Trophoblast cell (in vitro differentiated cells and primary cell): ENCODE measurements at regions not wholly inside any gene's neighbourhood (a gene's known extent, or its start where the extent isn't known, plus 50 kb on each side); places are given as distances from the start of the nearest gene placed in this dataset.

Source experiments
- DNase-seq, 2 donors: peaks; one replicate each; pipeline ENCODE4 v3.0.0-alpha.2; 2016
- H2AFZ ChIP-seq: 2 replicates; pipeline ENCODE4 v1.6.1; 2013; ENCODE audit warnings: low read length, moderate library complexity, mild to moderate bottlenecking; ENCODE audit not compliant: insufficient read depth, poor library complexity
- H2AK5ac ChIP-seq: 2 replicates; pipeline ENCODE4 v1.6.1; 2013; ENCODE audit warnings: mild to moderate bottlenecking, low read length
- H2BK120ac ChIP-seq: 2 replicates; pipeline ENCODE4 v1.6.1; 2013; ENCODE audit warnings: low read length, mild to moderate bottlenecking, moderate library complexity; ENCODE audit not compliant: insufficient read depth, poor library complexity
- H2BK12ac ChIP-seq: 2 replicates; pipeline ENCODE4 v1.6.1; 2013; ENCODE audit warnings: mild to moderate bottlenecking, low read length, moderate library complexity
- H2BK5ac ChIP-seq: 2 replicates; pipeline ENCODE4 v1.6.1; 2013; ENCODE audit warnings: low read length, low read depth, moderate library complexity, mild to moderate bottlenecking; ENCODE audit not compliant: poor library complexity
- H3K14ac ChIP-seq: 2 replicates; pipeline ENCODE4 v1.6.1; 2013; ENCODE audit warnings: mild to moderate bottlenecking, low read length
- H3K18ac ChIP-seq: 2 replicates; pipeline ENCODE4 v1.6.1; 2013; ENCODE audit warnings: mild to moderate bottlenecking, low read length
- H3K23ac ChIP-seq: 2 replicates; pipeline ENCODE4 v1.6.1; 2013; ENCODE audit warnings: low read length
- H3K27ac ChIP-seq: 2 replicates; pipeline ENCODE4 v1.5.1; 2013; ENCODE audit warnings: low read depth, mild to moderate bottlenecking, inconsistent platforms, low read length, moderate library complexity
- H3K27me3 ChIP-seq: 2 replicates; pipeline ENCODE4 v1.6.1; 2013; ENCODE audit warnings: inconsistent platforms, mild to moderate bottlenecking, low read length, moderate library complexity; ENCODE audit not compliant: insufficient read depth
- H3K36me3 ChIP-seq, 2 experiments: 1 replicate in 1 of 2; 2 replicates in 1 of 2; pipeline ENCODE4 v1.6.1; 2013; ENCODE audit warnings: low read length in 2 of 2, mild to moderate bottlenecking in 2 of 2, moderate library complexity in 1 of 2; ENCODE audit not compliant: insufficient read depth in 2 of 2, control insufficient read depth in 1 of 2
- H3K4ac ChIP-seq: 2 replicates; pipeline ENCODE4 v1.6.1; 2013; ENCODE audit warnings: low read depth, mild to moderate bottlenecking, low read length, moderate library complexity
- H3K4me1 ChIP-seq, 2 experiments: 1 replicate in 1 of 2; 2 replicates in 1 of 2; pipeline ENCODE4 v1.6.1; 2013; ENCODE audit warnings: low read length in 2 of 2, mild to moderate bottlenecking in 2 of 2, moderate library complexity in 1 of 2; ENCODE audit not compliant: insufficient read depth in 2 of 2, control insufficient read depth in 1 of 2
- H3K4me2 ChIP-seq: 2 replicates; pipeline ENCODE4 v1.6.1; 2013; ENCODE audit warnings: inconsistent platforms, mild to moderate bottlenecking, low read length, moderate library complexity
- H3K4me3 ChIP-seq: 2 replicates; pipeline ENCODE4 v1.5.1; 2013; ENCODE audit warnings: mild to moderate bottlenecking, low read depth, low read length, inconsistent platforms
- H3K79me1 ChIP-seq: one replicate; pipeline ENCODE4 v1.6.1; 2013; ENCODE audit warnings: low read length
- H3K79me2 ChIP-seq: 2 replicates; pipeline ENCODE4 v1.6.1; 2013; ENCODE audit warnings: low read length, mild to moderate bottlenecking; ENCODE audit not compliant: control insufficient read depth, insufficient read depth, poor library complexity
- H3K9ac ChIP-seq: 2 replicates; pipeline ENCODE4 v1.6.1; 2013; ENCODE audit warnings: mild to moderate bottlenecking, low read length
- H3K9me3 ChIP-seq: 2 replicates; pipeline ENCODE4 v1.6.1; 2013; ENCODE audit warnings: low read depth, mild to moderate bottlenecking, control low read depth, inconsistent platforms, low read length; ENCODE audit not compliant: insufficient read depth
- H4K12ac ChIP-seq: 2 replicates; pipeline ENCODE4 v1.6.1; 2013; ENCODE audit warnings: low read depth, mild to moderate bottlenecking, low read length, moderate library complexity
- H4K8ac ChIP-seq: 2 replicates; pipeline ENCODE4 v1.6.1; 2013; ENCODE audit warnings: low read depth, mild to moderate bottlenecking, low read length, moderate library complexity
- H4K91ac ChIP-seq: one replicate; pipeline ENCODE4 v1.6.1; 2013; ENCODE audit warnings: low read depth, mild to moderate bottlenecking, low read length, moderate library complexity
- WGBS: extraction: QIAGEN DNeasy Blood & Tissue Kit; methylation state at CpG from one replicate; pipeline ENCODE4 v1.1.7; 2013; ENCODE audit warnings: missing lambda C conversion rate; ENCODE audit not compliant: insufficient read length, insufficient coverage; ENCODE audit errors: extremely low coverage; 5-methylcytosine and 5-hydroxymethylcytosine counted together

- Histone ChIP-seq H4K91ac (no peak overlapping the region), H2AK5ac (no peak overlapping the region), H3K23ac (no peak overlapping the region), H3K4me2 (no peak overlapping the region), H3K9me3 (no peaks in the 10 kb centered on the region), H4K8ac (no peak overlapping the region), H3K9ac (no peak overlapping the region), H4K12ac (no peak overlapping the region), H3K4me3 (no peak overlapping the region), H3K27ac (no peak overlapping the region), H3K36me3 (no peaks in the 10 kb centered on the region), H3K18ac (no peak overlapping the region), H3K14ac (no peak overlapping the region), H3K27me3 (no peaks in the 10 kb centered on the region), H3K79me1 (no peaks in the 10 kb centered on the region), H3K4ac (no peak overlapping the region), H2AFZ (no peak overlapping the region), H3K79me2 (no peaks in the 10 kb centered on the region), H2BK120ac (no peak overlapping the region), H2BK5ac (no peak overlapping the region), H3K4me1 (no peaks in the 10 kb centered on the region), H2BK12ac (no peak overlapping the region)
- no peak for DNase-seq
- no CpG with 5 or more reads among the region's 7 CpGs for WGBS
Measured at GRCh38 chr17:62322313-62322712, 58.0 kb upstream of the EFCAB3 start.

- Histone ChIP-seq H2BK5ac (no peak overlapping the region), H3K27ac (no peak overlapping the region), H3K27me3 (no peaks in the 10 kb centered on the region), H3K4me3 (no peak overlapping the region), H4K8ac (no peak overlapping the region), H3K79me1 (no peaks in the 10 kb centered on the region), H3K9me3 (no peaks in the 10 kb centered on the region), H3K36me3 (no peaks in the 10 kb centered on the region), H3K18ac (no peak overlapping the region), H3K79me2 (no peaks in the 10 kb centered on the region), H3K4me2 (no peak overlapping the region), H2BK12ac (no peak overlapping the region), H4K12ac (no peak overlapping the region), H3K4me1 (no peaks in the 10 kb centered on the region), H4K91ac (no peak overlapping the region), H2AFZ (no peak overlapping the region), H3K23ac (no peak overlapping the region), H2AK5ac (no peak overlapping the region), H2BK120ac (no peak overlapping the region), H3K9ac (no peak overlapping the region), H3K4ac (no peak overlapping the region), H3K14ac (no peak overlapping the region)
- DNase-seq: no peak
- whole genome bisulfite sequencing: no CpG with 5 or more reads among the region's 1 CpG
Measured at GRCh38 chr17:62321451-62321850, 58.9 kb upstream of the EFCAB3 start.

- no peaks in the 10 kb centered on the region for H3K9me3 ChIP-seq
- no CpG with 5 or more reads among the region's 1 CpG for WGBS
- H3K79me2 ChIP-seq: no peaks in the 10 kb centered on the region
- H2BK120ac ChIP-seq: no peak overlapping the region
- H3K27me3 ChIP-seq: no peaks in the 10 kb centered on the region
- no peak overlapping the region for H3K27ac ChIP-seq
- no peak overlapping the region for H3K18ac ChIP-seq
- no peak overlapping the region for H3K23ac ChIP-seq
- DNase-seq: no peak
- no peak overlapping the region for H2AFZ ChIP-seq
- H2BK5ac ChIP-seq: no peak overlapping the region
- no peak overlapping the region for H3K14ac ChIP-seq
- H3K4me1 ChIP-seq: no peaks in the 10 kb centered on the region
- H4K12ac ChIP-seq: no peak overlapping the region
- H3K79me1 ChIP-seq: no peaks in the 10 kb centered on the region
- H2BK12ac ChIP-seq: no peak overlapping the region
- H2AK5ac ChIP-seq: no peak overlapping the region
- no peak overlapping the region for H3K9ac ChIP-seq
- H3K4me2 ChIP-seq: no peak overlapping the region
- no peak overlapping the region for H3K4ac ChIP-seq
- H4K91ac ChIP-seq: no peak overlapping the region
- no peak overlapping the region for H3K4me3 ChIP-seq
- no peak overlapping the region for H4K8ac ChIP-seq
- H3K36me3 ChIP-seq: no peaks in the 10 kb centered on the region
Measured at GRCh38 chr17:62319846-62320245, 60.5 kb upstream of the EFCAB3 start.

GRCh38 chr17:62309396-62309795 is 71.0 kb upstream of the EFCAB3 start:
- Histone ChIP-seq H3K23ac (no peak overlapping the region), H3K4me3 (no peak overlapping the region), H4K12ac (no peak overlapping the region), H3K79me1 (no peaks in the 10 kb centered on the region), H3K4ac (no peak overlapping the region), H4K91ac (no peak overlapping the region), H3K36me3 (no peaks in the 10 kb centered on the region), H3K27me3 (no peaks in the 10 kb centered on the region), H3K4me2 (no peak overlapping the region), H2BK5ac (no peak overlapping the region), H3K4me1 (no peaks in the 10 kb centered on the region), H3K14ac (no peak overlapping the region), H4K8ac (no peak overlapping the region), H3K9ac (no peak overlapping the region), H2BK120ac (no peak overlapping the region), H2BK12ac (no peak overlapping the region), H2AFZ (no peak overlapping the region), H2AK5ac (no peak overlapping the region), H3K9me3 (no peaks in the 10 kb centered on the region), H3K18ac (no peak overlapping the region), H3K27ac (no peak overlapping the region), H3K79me2 (no peaks in the 10 kb centered on the region)
- DNase-seq: no peak

- no peak overlapping the region for H3K4me3 ChIP-seq
- no peak overlapping the region for H3K9ac ChIP-seq
- no peak overlapping the region for H2BK120ac ChIP-seq
- H2BK12ac ChIP-seq: no peak overlapping the region
- no peak overlapping the region for H3K14ac ChIP-seq
- no peak overlapping the region for H3K18ac ChIP-seq
- H3K4me2 ChIP-seq: no peak overlapping the region
- no peaks in the 10 kb centered on the region for H3K27me3 ChIP-seq
- H3K79me2 ChIP-seq: no peaks in the 10 kb centered on the region
- WGBS: no CpG with 5 or more reads among the region's 2 CpGs
- no peaks in the 10 kb centered on the region for H3K4me1 ChIP-seq
- no peaks in the 10 kb centered on the region for H3K9me3 ChIP-seq
- no peak overlapping the region for H3K27ac ChIP-seq
- no peak overlapping the region for H4K12ac ChIP-seq
- no peak overlapping the region for H2BK5ac ChIP-seq
- no peaks in the 10 kb centered on the region for H3K79me1 ChIP-seq
- H3K23ac ChIP-seq: no peak overlapping the region
- no peaks in the 10 kb centered on the region for H3K36me3 ChIP-seq
- H4K91ac ChIP-seq: no peak overlapping the region
- H2AFZ ChIP-seq: no peak overlapping the region
- no peak overlapping the region for H3K4ac ChIP-seq
- DNase-seq: no peak
- no peak overlapping the region for H2AK5ac ChIP-seq
- no peak overlapping the region for H4K8ac ChIP-seq
Measured at GRCh38 chr17:62307196-62307595, 73.2 kb upstream of the EFCAB3 start.
